ENCODE measurements at regions not wholly inside any gene's neighbourhood (a gene's known extent, or its start where the extent isn't known, plus 50 kb on each side); places are given as distances from the start of the nearest gene placed in this dataset.

- Histone ChIP-seq H3K27me3 (no peaks in the 10 kb centered on the region), H3K9me3 (ENCODE audit: low read depth) (no peaks in the 10 kb centered on the region), H3K36me3 (no peaks in the 10 kb centered on the region), H3K27ac (no peak overlapping the region), H2AFZ (replicated peaks) (no peak overlapping the region), H3K4me3 (no peak overlapping the region), H3K4me2 (no peak overlapping the region), H3K9ac (no peak overlapping the region), H3K4me1 (no peaks in the 10 kb centered on the region), H4K20me1 (ENCODE audit: low read depth) (no peaks in the 10 kb centered on the region), H3K79me2 (ENCODE audit: low read depth) (no peaks in the 10 kb centered on the region), H3F3A (ENCODE audit: low read depth) (no peaks in the 10 kb centered on the region)
- TF ChIP-seq EZH2phosphoT487 (IDR thresholded peaks at IDR 0.05), result no peak
- H3K36me3 Mint-ChIP-seq, result no peaks in the 10 kb centered on the region
- H3K27ac Mint-ChIP-seq, result no peak overlapping the region
- peaks cover 9% of the 10 kb centered on the region for H3K9me3 Mint-ChIP-seq
- H3K4me1 Mint-ChIP-seq, result peaks cover 15% of the 10 kb centered on the region
- H3K4me3 Mint-ChIP-seq, result no peak overlapping the region
- DNase-seq (ENCODE audit: low spot score), result no peak
- peaks cover 12% of the 10 kb centered on the region for H3K27me3 Mint-ChIP-seq (ENCODE audit: insufficient read depth, low read depth)
Measured at GRCh38 chr1:5632814-5633213, 359.4 kb downstream of the NPHP4 start.

- no peak for DNase-seq (ENCODE audit: low spot score)
- H3K4me3 Mint-ChIP-seq, result no peak overlapping the region
- Histone ChIP-seq H3K9ac (no peak overlapping the region), H3K9me3 (ENCODE audit: low read depth) (no peaks in the 10 kb centered on the region), H3K79me2 (ENCODE audit: low read depth) (no peaks in the 10 kb centered on the region), H3K4me3 (no peak overlapping the region), H2AFZ (replicated peaks) (peak overlapping the region; percentile 2), H3K4me1 (no peaks in the 10 kb centered on the region), H4K20me1 (ENCODE audit: low read depth) (no peaks in the 10 kb centered on the region), H3K27ac (no peak overlapping the region), H3K4me2 (no peak overlapping the region), H3K36me3 (no peaks in the 10 kb centered on the region), H3F3A (ENCODE audit: low read depth) (no peaks in the 10 kb centered on the region), H3K27me3 (no peaks in the 10 kb centered on the region)
- H3K27ac Mint-ChIP-seq, result no peak overlapping the region
- peaks cover 8% of the 10 kb centered on the region for H3K9me3 Mint-ChIP-seq
- H3K36me3 Mint-ChIP-seq, result no peaks in the 10 kb centered on the region
- peaks cover 15% of the 10 kb centered on the region for H3K4me1 Mint-ChIP-seq
- TF ChIP-seq CTCF (IDR thresholded peaks at IDR 0.05) (no peak), EZH2 (IDR thresholded peaks at IDR 0.05) (no peak), EZH2phosphoT487 (IDR thresholded peaks at IDR 0.05) (no peak)
- H3K27me3 Mint-ChIP-seq (ENCODE audit: insufficient read depth, low read depth), result peaks cover 12% of the 10 kb centered on the region
Measured at GRCh38 chr1:5632224-5632623, 360.0 kb downstream of the NPHP4 start.

GRCh38 chr1:5628416-5628815, 363.8 kb downstream of the NPHP4 start:
- Mint-ChIP-seq H3K4me1 (peaks cover 9% of the 10 kb centered on the region), H3K9me3 (peaks cover 2% of the 10 kb centered on the region), H3K27me3 (ENCODE audit: insufficient read depth, low read depth) (peaks cover 5% of the 10 kb centered on the region), H3K36me3 (no peaks in the 10 kb centered on the region), H3K4me3 (no peak overlapping the region), H3K27ac (no peak overlapping the region)
- Histone ChIP-seq H3K36me3 (no peaks in the 10 kb centered on the region), H3K79me2 (ENCODE audit: low read depth) (no peaks in the 10 kb centered on the region), H3K27ac (no peak overlapping the region), H3K4me2 (no peak overlapping the region), H2AFZ (replicated peaks) (no peak overlapping the region), H3K4me3 (no peak overlapping the region), H4K20me1 (ENCODE audit: low read depth) (no peaks in the 10 kb centered on the region), H3K27me3 (no peaks in the 10 kb centered on the region), H3F3A (ENCODE audit: low read depth) (no peaks in the 10 kb centered on the region), H3K4me1 (no peaks in the 10 kb centered on the region), H3K9me3 (ENCODE audit: low read depth) (no peaks in the 10 kb centered on the region), H3K9ac (no peak overlapping the region)
- TF ChIP-seq CTCF (IDR thresholded peaks at IDR 0.05), result no peak
- TF ChIP-seq EZH2 (IDR thresholded peaks at IDR 0.05), result no peak
- no peak for TF ChIP-seq EZH2phosphoT487 (IDR thresholded peaks at IDR 0.05)
- no peak for DNase-seq (ENCODE audit: low spot score)

GRCh38 chr1:5623399-5623798, 368.8 kb downstream of the NPHP4 start:
- Histone ChIP-seq H3K27me3 (no peaks in the 10 kb centered on the region), H3K36me3 (no peaks in the 10 kb centered on the region), H3K4me2 (no peak overlapping the region), H4K20me1 (ENCODE audit: low read depth) (no peaks in the 10 kb centered on the region), H3K79me2 (ENCODE audit: low read depth) (no peaks in the 10 kb centered on the region), H3K4me3 (no peak overlapping the region), H3K4me1 (no peaks in the 10 kb centered on the region), H3F3A (ENCODE audit: low read depth) (no peaks in the 10 kb centered on the region), H2AFZ (replicated peaks) (no peak overlapping the region), H3K9me3 (ENCODE audit: low read depth) (no peaks in the 10 kb centered on the region), H3K27ac (no peak overlapping the region), H3K9ac (no peak overlapping the region)
- no peaks in the 10 kb centered on the region for H3K36me3 Mint-ChIP-seq
- no peak for DNase-seq (ENCODE audit: low spot score)
- TF ChIP-seq EZH2phosphoT487 (IDR thresholded peaks at IDR 0.05), result no peak
- TF ChIP-seq CTCF (IDR thresholded peaks at IDR 0.05), result no peak
- TF ChIP-seq EZH2 (IDR thresholded peaks at IDR 0.05), result no peak
- H3K9me3 Mint-ChIP-seq, result no peaks in the 10 kb centered on the region
- H3K27me3 Mint-ChIP-seq (ENCODE audit: insufficient read depth, low read depth), result peaks cover 3% of the 10 kb centered on the region
- no peak overlapping the region for H3K27ac Mint-ChIP-seq
- no peak overlapping the region for H3K4me3 Mint-ChIP-seq
- H3K4me1 Mint-ChIP-seq, result peaks cover 10% of the 10 kb centered on the region

Measured in neural progenitor cell (in vitro differentiated cells).